DMS53 (cell line): ENCODE measurements at regions not wholly inside any gene's neighbourhood (a gene's known extent, or its start where the extent isn't known, plus 50 kb on each side); places are given as distances from the start of the nearest gene placed in this dataset.
A peak's percentile ranks its signal among the peaks of the same experiment; 100 is the strongest.

ENCODE experiments used
- DNase-seq: peaks from one replicate; lab custom pipeline; 2025; lab: John Stamatoyannopoulos, UW

DNA sequence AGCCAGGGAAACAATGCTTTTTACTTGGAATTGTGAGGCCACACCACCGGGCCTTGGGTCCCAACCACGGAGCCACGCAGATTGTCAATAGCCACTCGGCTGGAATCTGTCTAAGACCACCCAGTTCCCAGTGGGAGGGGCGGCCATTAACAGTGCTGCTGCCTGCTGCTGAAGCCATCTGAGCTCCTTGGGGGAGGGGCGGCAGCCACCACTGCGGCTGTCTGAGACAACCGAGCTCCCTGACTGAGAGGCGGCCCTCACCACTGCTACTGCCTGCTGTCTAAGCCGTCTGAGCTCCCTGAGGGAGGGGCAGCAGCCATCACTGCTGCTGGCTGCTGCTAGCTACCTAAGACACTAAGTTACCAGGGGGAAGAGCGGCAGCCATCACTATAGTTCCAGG, 64.3 kb downstream of the DMRTA2 start:
- DNase-seq: no peak

DNA sequence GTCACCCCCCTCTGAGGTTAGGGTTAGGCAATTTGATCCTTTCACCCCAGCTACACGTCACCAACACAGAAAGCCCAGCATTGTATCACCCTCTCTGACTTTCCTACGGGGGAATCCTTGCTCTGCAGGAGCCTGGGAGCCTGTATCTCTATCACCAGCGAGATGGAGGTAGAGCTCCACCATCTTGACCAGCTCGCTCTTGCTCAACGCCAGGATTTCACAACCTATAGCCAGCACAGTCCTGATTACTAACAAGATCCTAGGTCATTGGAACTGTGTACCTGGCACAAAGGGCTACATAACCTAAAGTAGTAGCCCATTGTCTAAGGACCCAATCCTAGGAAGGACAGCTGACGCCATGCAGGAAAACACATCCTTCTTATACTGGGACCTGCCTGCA, 66.1 kb downstream of the DMRTA2 start:
- no peak for DNase-seq

DNA sequence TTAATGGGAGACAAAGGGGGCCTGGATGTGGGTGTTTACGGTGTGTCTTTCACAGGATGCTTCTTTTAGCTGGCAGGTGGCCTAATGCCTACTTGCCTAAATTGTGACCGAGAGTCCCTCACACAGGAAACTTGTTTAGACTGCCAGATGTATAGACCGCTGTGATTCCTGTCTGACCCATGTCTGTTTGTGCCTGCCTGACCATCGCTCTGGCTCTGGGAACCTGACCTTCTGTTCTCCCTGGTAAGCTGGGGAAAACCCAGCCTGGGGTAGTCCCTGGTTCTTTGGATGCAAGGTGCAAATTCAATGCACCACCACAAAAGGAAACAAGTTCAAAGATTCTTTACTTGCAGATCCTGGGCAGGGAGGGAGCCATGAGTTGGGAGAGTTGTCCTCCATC, 68.4 kb downstream of the DMRTA2 start:
- DNase-seq: no peak

DNA sequence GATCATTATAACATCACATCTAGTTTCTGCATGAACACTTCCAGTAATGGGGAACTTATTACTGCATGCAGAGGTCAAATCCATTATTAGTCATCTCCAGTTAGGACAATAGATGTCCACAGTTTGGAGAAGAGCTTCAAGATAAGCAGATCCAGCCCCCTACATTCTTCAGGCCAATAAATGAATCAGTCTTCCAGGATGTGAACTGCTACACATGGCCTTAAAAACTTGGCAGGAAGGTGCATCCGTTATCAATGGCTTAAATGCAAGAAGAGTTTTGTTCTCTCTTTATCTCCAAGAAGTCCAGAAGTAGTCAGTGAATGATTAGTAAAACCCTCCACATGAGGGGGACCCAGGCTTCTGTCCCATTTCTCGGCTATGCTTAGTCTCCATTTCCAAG, 70.8 kb downstream of the DMRTA2 start:
- DNase-seq: no peak

DNA sequence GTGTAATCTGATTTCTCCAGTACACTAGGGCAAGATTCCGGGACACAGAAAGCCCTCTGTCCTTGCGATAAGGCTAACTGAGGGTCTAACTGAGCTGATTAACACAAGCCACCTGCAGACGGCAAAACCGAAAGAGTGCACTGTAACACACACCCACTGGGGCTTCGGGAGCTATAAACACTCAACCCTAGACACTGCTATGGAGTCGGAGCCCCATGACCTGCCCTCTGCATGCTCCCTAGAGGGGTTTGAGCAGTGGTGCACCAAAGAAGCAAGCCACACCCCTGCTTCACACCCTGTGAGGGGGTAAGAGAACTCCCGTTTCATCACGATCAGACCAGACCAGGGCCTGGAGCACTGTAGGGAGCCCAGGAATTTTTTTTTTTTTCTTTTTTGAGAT, 72.4 kb downstream of the DMRTA2 start:
- no peak for DNase-seq

DNA sequence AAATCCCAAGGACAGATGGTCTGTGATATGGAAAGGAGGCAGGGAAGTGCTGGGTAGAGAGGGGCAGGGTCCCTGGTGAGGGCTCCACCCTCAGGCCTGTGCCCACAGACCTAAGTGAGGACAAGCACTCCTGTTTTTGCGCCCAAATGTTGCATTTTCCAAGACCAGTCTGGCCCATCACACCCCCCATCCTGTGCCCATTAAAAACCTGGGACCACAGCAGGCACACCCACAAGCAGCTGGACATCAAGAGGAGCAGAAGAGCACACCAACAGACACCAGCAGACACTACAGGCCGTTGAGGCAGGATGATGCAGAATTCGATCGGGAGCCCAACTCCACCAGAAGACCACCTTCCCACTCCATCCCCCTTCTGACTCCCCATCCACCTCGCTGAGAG, 72.8 kb downstream of the DMRTA2 start:
- no peak for DNase-seq

DNA sequence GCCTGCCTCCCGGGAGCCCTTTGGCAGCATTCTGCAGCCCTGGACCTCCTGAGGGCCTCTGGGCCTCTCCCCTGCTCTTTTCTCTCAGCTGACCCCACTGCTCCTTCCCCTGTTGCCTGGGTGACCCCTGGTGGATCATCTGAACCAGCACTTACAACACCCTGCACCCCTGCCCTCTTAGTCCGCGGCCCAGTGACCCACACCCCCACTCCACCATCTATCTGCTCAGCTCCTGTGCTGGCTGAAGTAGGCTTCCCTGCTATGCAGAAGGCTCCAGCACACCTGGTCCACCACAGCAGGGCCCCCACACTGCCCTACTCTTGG, 74.0 kb downstream of the DMRTA2 start:
- DNase-seq: no peak

DNA sequence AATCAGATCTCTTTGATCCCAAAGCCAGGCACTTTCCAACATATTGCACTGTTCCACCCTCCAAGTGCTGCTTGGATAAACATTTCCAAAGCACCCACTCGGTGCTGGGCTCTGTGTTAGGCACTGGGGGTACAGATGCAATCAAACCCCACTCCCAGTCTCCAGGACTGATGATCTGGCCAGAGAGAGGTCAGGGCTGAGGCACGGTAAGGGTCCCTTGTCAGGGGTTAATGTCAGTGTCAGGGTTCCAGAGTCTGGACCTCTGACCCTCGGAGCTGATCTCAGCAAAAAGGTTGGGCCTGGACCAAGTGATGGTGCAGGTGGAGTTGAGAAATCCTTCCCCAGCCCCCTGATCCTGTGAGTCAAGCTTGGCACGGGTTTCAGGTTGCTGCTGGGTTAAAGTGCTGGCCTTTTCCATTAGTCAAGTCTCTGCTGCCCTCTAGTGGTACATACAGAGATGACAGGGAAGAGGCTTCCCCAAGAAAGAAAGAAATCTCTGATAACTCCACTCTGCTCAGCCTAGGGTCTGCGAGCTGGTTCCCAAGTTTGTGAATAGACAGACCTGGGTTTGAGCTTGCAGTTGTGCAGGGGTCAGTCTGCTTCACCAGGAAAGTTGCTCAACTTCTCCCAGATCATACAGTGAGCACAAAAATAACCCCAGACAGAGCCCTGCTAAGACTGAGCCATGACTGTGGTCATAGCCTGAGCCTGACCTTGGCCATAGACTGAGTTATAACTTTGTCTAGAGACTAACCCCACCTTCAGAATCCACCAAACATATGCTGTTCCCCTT, 74.6 kb downstream of the DMRTA2 start:
- DNase-seq: peak; percentile 91

DNA sequence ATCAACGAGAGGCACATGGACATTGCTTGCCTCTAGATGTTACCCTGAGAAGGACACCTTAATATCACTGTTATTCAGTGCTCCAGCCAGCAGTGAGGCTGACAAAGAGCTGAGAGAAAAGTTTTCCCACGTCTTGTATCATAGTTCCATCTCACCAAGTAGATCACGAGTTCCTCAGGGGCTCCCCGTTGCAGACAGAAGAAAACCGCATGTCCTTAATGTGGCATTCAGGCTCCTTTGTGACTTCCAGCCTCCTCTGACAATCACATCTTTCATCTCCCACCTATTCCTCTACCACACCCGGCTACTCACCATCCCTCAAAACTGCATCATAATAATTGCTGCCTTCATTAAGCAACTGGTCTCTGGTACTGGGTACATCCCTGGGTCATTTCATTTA, 75.3 kb downstream of the DMRTA2 start:
- DNase-seq: no peak

DNA sequence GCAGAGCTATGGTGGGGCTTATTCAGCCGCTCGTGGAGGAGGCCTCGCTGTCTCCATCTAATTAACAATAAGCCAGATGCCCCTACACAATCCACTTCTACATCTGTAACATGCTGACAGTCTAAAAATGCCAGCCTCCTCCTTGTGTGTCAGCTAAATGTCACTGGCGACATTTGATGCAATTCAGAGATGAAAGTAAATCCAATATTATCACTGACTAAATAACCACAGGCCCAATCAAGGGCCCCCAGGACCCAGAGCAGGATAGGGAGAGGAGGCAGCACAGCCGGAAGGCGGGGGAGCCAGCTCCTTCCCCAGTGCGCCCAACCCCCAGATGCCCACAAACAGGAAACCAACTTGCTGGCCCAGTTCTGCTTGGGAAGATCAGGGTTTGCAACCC, 76.6 kb downstream of the DMRTA2 start:
- no peak for DNase-seq

DNA sequence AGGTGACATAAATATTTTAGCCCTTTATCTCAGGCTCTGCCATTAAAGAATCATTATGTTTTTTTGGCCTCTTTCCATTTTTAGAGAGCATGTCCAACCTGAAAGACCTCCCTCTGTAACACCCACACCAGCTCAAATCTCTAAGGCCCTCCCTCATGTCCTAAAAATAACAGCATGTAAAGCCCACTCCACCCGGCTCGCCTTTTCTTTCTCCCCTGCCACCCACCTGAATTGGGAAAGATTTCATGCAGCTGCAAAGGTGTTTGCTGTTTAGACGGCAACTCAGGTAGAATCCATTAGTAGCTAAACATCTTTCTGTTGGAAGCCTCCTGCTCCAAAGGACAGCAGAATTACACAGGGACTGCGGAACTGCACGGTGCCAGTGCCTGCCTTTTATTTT, 79.9 kb downstream of the DMRTA2 start:
- no peak for DNase-seq

DNA sequence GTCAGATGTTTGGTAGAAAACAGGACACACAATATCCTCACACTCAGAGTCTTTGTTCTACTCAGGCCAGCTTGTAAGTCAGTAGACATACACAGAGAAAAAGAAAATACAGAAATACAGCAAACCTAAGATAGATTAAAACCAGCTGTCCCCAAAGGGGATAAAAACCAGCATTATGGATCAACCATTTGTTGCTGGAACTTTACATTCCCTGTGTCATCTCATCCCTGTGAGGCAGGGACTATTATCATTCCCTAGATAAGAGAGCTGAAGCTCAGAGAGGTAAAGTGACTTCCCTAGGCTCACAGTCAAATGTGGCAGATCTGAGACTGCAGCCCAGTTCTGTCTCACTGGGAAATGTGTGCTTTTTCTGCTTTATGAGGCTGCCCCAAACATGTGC, 80.7 kb downstream of the DMRTA2 start:
- no peak for DNase-seq

DNA sequence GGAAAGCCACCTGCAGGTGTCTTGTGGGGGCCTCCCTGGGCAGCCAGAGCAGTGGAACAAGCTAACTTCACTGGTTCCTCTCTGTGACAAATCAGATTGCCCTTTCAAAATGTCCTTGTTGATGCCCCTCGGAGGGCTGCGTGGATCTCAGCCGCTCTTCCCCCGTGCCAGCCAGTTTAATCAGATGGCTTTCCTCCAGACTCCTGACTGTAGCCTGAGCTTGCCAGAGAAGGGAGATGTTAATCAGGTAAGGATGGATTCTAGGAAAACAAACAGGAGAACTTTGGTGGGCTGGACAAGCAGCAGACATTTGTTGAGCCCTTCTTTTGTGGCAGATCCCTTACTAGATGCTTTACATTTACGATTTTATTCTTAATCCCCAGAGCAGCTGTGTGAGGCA, 88.2 kb downstream of the DMRTA2 start:
- no peak for DNase-seq

DNA sequence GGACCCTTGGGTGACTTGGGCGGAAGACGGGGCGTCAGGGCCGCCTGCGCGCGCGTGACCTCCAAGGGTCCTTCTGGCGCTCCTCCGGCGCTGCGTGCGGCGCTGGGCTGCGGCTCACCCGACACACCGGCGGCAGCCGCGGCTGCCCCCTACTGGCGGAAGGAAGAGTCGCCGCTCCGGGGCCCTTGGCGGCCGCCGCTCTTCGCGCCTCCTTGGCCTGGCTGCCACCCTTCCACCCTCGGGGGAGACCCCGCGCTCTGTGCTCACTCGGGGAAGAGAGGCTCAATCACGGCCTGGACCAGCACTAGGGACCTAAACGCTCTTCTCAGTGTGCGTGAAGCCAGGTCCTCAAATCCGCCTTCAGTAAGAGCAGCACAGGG, 89.7 kb downstream of the DMRTA2 start:
- DNase-seq: peak; percentile 90

DNA sequence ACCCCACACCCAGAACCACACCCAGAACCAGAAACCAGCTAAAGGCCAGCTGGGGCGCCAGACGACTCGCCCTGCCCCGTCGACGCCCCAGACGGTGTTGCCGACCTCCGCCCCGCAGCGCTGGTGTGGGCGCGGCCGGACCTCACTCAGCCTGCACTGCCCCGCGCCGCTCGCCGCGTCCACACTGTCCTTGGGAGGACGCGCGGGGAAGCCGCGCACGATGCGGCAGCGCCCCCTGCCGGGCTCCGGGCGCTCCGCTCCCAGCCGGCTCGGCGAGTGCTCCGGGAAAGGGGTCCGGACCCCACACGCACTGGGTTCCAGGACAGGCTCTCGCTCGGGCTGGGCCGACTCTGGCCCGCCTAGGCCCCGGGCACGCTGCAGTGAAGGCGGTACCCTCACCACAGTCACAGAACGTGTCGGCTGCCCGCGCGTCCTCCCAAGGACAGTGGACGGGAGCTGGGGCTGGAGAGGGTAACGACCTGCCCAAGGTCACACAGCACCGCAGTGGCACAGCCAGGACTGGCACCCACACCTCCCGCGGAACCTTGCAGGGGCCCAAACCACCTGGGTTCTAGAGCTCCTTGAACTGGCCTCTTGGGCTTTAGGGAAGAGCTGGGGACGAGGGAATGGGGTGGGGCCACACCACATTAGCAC, 90.2 kb downstream of the DMRTA2 start:
- DNase-seq: peak; percentile 92

DNA sequence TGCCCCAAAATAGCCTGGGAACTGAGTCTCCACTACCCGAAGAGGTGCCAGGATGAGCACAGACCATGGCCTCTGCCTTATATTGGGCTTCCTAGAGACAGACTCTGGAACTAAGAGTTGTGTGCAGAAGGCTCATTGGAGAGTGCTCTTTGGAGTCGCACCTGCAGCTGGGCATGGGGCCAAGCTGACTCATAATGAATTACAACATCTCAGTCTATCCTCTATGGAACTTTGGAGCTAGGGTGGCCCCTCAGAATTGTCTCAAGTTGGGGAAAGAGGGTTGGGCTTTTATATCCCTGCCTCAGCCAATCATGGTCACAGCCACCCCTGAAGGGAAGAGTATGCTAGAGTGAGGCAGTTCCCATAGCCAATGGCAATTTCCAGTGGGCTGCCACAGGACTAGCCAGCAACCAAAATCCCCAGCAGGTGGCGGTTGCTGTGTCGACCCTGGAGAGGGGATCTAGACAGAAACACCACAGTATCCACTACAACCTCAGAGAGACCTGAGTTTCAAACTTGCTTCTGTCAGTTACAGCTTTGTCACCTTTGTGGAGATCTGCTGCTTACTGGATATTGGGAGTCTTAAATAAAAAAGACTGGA, 93.8 kb downstream of the DMRTA2 start:
- peak; percentile 78 for DNase-seq

DNA sequence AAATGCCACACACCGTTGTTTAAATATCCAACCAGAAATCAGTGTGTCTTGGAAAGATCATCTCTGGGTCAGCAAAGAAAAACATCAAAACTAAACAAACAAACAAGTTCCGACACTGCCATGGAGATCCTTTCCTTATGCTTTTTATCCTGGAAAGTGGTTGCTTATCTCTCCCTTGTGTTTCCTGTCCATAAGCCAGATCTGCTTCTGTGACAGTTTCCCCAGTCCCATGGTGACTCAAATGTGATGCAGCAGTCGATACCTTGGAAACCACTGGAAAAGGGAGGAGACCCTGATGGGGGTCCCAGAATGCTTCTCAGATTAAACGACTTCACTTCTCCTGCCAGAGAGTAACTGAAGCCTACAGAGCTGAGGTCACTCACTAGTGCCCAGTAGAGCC, 94.7 kb downstream of the DMRTA2 start:
- no peak for DNase-seq

DNA sequence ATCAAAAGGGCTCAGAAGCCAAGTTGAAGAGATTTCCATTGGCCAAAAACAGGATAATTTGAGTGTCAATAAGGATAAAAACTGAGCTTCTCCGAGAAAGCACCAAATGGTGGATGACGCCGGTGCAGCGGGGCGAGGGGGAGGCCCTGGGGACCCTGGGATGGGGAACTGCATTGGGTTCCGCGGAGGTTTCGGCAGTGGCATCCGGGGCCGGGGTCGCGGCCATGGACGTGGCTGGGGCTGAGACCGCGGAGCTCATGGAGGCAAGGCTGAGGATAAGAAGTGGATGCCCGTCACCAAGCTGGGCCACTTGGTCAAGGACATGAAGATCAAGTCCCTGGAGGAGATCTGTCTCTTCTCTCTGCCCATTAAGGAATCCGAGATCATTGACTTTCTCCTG, 97.2 kb downstream of the DMRTA2 start:
- DNase-seq: no peak

DNA sequence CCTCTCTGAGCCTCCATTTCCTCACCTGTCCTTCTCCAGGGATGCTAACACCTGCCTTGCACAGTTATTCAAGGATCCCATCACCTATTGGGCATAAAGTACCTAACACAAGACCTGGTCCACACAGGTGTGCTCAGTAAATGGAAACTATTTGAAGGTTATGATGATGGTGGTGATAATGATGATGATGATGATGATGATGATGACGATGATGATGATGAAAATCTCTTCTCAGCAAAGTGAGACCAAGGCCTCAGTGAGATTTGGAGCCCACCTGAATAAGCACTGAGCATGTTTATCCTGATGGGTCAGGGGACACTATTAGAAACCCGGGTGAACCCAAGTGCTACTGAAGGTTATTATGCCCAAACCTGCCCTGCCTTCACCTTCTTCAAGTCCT, 100.7 kb downstream of the DMRTA2 start:
- no peak for DNase-seq

DNA sequence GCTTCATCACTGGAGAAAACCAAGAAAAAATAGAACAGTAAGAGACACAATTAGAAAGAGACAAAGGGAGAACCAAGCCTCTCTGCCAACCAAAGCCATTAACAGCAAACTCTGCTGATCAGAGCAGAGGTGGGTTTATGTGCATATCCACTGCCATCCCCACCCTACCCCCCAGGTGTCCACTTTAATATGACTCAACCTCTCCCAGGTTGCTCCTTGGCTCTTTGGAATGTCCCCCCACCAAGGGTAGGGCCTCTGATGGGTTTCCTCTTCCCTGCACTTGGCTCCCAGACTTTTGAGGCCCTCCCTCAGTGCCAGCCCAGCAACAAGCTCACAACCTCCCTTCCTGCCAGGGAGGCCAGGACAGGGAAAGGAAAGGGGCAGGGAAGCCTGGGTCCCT, 104.8 kb downstream of the DMRTA2 start:
- DNase-seq: no peak

DNA sequence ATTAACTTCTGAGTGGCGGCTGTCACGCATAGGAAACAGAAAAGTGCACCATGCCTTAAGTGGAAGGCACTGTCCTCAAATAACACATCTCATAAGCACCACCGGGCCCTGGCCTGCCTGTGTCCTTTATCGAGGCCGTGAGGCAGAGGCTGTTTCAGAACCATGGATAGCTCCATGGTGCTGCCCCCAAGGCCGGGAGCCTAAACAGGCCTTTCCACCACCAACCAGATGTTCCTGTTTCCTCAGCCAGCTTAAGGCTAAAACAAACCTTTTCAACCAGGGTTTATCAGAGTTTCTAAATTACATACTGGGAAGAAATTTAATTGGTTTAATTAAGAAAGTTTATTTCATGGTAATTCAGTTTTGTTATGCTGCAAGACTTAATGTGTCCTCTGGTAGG, 114.4 kb downstream of the DMRTA2 start:
- peak; percentile 54 for DNase-seq

DNA sequence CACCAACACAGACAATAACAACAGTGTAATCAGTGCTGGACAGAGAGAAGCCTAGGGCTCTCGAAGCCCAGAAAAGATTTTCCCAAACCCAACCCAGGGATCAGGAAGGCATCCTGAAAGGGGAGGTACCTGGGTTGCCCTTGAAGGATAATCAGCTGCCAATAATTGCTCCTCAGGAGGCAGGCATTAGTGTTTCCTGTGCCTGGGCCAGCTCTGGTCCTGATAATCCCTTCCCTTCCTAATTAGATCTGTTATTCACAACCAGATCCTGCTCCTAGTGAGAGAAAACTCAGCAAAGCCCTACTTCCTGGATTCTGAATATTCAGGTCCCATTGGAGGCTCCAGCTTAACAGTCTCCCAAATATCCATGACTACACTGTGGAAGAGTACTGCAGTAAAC, 117.4 kb downstream of the DMRTA2 start:
- DNase-seq: no peak

DNA sequence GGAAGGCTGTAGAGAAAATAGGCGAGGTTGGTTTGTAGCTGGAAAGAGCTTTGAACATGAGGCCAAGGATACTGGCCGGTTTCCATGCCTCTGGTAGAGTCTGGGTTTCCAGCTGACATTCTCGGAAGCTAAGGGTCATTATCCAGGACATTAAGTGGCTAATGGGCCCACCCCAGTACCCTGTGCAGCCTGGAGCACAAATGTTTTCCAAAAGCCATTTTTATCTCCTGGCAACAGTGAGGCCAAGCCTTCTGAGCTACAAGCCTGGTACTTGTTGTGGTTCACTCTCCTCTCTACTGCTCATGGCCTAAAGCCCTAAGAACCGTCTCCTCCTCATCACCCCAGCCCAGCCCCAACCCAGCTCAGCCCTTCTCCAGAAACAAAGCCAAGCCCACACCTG, 122.9 kb downstream of the DMRTA2 start:
- no peak for DNase-seq

DNA sequence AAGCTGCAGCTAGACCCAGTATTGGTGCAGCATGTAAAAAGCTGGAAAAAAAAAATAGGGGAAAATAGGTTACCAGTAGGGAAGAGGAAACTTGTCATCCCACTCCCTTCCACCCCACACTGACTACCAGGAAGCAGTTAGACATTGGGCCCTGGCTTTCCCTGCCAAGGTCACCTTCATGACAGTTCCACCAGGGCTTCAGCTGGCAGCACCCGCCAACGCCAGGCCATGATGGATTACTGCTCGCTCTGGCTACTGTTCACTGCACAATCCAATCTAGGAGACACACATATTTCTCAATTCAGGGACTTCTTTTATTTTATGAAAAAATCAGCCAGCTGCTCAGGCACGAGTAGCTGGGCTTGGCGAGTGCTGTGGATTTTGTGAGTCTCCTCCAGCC, 127.7 kb downstream of the DMRTA2 start:
- no peak for DNase-seq
